ENCODE measurements at regions not wholly inside any gene's neighbourhood (a gene's known extent, or its start where the extent isn't known, plus 50 kb on each side); places are given as distances from the start of the nearest gene placed in this dataset.
"Not testable (repeated sequence)": the region's sequence is repeated elsewhere in the genome, so short reads cannot be mapped to it uniquely, and the experiment has no call there.

DNA sequence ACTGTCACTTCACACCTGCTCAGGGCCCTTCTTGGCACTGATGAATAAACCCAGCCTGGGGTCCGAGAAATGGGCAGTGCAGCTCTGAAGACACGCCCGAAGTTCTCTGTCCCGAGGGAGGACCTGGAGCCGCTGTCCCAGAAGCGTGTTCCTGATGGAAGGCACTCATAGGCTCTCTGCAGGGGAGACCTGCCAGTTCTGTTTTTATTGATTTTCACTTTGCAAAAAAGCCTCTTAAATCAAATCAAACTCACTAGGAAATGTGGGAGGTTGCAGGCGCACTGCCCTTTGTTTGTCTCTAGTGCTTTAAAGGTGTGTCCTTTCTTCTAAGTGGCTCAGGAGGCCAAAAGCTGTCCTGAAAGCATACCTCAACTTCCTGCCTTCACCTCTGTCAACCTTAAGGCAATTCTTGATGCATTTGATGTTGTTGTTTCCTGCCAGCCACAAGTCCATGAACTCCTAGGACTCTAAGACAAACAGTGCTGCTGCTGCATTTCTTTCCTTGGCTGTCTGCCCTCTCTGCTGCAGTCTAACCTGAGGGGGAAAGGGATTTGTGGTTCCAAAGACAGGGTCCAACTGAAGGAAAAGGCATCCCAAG is 663.2 kb downstream of the UQCRFS1 start:
- Mint-ChIP-seq H3K4me3 (no peak overlapping the region), H3K36me3 (ENCODE audit: low read depth) (no peaks in the 10 kb centered on the region), H3K9me3 (ENCODE audit: insufficient read depth) (peaks cover 8% of the 10 kb centered on the region), H3K27ac (no peak overlapping the region), H3K4me1 (ENCODE audit: low read depth) (peaks cover 12% of the 10 kb centered on the region), H3K27me3 (ENCODE audit: low read depth) (no peaks in the 10 kb centered on the region)
- no peak for ATAC-seq
- ChIA-PET POLR2A (no interaction called here), CTCF (no interaction called here)
- DNase-seq = no peak

DNA sequence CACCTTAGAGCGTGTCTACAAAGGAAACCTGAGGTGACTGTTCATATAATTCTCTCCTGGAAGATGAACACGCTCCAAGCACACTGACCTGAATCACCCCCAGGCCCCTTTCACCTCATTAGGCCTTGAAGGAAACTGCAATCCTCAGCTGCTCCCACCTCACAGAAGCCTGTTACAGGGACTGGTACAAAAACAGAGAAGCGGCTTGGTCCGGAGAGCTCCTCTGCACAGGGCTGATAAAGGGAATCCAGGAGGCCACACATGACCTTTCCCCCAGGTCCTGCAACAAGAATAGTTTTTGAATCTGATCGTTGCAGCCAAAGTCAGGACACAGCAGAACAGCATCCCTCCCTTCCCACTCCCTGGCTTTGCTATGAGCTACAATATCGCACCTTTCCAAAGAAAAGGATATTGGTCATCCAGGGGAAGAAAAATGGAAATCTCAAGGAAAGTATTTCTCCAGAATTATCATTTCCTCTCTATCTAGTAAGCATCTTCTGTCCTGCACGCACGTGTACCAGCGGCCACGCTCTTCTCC is 666.7 kb downstream of the UQCRFS1 start:
- Mint-ChIP-seq H3K27me3 (ENCODE audit: low read depth) (no peaks in the 10 kb centered on the region), H3K4me1 (ENCODE audit: low read depth) (peaks cover 3% of the 10 kb centered on the region), H3K27ac (no peak overlapping the region), H3K4me3 (no peak overlapping the region), H3K36me3 (ENCODE audit: low read depth) (no peaks in the 10 kb centered on the region), H3K9me3 (ENCODE audit: insufficient read depth) (no peaks in the 10 kb centered on the region)
- DNase-seq (no peak), ATAC-seq (no peak)
- POLR2A ChIA-PET = no interaction called here
- CTCF ChIA-PET = no interaction called here

DNA sequence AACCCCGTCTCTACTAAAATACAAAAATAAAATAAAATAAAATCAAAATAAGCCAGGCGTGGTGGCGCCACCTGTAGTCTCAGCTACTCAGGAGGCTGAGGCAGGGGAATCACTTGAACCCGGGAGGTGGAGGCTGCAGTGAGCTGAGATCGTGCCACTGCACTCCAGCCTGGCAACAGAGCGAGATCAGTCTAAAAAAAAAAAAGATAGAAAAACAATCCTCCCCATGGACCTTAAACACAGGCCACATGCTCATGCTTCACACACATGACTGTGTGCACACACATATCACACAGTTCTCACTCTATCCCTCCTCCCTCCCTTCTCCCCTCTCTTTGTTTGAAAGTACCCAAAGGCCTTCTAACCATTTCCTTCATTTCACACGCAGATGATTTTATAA is 667.6 kb downstream of the UQCRFS1 start:
- H3K27me3 Mint-ChIP-seq (ENCODE audit: low read depth); DNase-seq; POLR2A ChIA-PET; H3K36me3 Mint-ChIP-seq (ENCODE audit: low read depth); H3K4me1 Mint-ChIP-seq (ENCODE audit: low read depth); H3K4me3 Mint-ChIP-seq; ATAC-seq; H3K27ac Mint-ChIP-seq; H3K9me3 Mint-ChIP-seq (ENCODE audit: insufficient read depth): not testable (repeated sequence)
- CTCF ChIA-PET = interaction anchor here (0.6 kb wide), 1 partner anchor 31 kb away, joined by 3 read pairs; no protein-coding TSS in a partner anchor

DNA sequence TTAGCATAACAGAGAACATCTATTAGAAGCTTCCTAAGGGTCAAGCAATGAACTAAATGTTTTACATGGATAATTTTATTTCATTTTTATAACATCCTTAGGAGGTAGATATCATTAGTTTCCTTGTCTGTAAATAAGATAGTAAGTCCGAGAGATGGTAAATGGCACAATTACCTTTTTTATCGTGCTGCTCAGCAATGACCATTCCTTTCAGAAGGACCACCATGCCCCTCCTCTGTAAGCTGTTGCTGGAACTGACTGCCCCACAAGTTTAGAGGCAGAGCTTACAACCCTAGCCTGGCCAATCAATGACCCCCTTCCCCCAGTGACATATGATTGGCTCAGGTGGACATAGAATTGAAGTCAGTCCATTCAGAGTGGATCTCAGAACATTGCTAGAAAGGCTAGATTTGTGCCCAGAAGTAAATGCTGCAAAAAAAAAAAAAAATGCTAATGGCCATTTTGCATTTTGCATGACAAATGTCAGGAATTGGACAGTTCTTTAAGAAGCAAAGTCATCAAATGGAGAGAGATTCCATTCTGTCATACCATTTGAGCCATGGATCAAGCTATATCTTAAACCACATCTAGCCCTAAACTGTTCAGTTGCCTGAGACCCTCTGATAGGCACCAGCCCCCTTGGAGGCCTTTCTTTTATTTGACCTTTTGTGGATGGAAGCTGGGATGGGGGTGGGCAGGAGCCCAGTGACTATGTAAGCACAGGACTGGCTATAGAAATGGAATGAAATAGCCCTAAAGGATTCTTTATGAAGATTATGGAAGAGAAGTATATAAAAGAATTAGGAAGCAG is 668.3 kb downstream of the UQCRFS1 start:
- POLR2A ChIA-PET = no interaction called here
- no peak for ATAC-seq
- H3K27ac Mint-ChIP-seq = no peak overlapping the region

DNA sequence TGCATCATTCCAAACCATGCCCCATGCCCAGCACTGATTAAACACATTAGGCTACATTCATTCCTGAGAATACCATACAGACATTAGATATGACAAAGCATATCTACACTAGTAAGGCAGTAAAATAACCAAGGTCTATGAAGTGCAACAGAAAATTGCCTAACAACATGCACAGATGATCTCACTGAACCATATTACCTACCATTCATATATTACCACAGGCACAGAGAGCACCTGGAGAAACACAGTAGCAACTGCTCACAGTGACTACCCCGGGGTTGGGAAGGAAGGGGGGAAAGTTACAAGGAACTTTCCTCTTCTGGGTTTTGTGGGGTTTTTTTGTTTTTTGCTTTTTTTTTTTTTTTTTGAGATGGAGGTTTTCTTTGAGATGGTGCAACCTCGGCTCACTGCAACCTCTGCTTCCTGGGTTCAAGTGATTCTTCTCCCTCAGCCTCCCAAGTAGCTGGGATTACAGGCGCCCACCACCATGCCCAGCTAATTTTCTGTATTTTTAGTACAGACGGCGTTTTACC is 669.6 kb downstream of the UQCRFS1 start:
- Mint-ChIP-seq H3K4me3 (no peak overlapping the region), H3K4me1 (ENCODE audit: low read depth) (no peaks in the 10 kb centered on the region), H3K9me3 (ENCODE audit: insufficient read depth) (peaks cover under 1% of the 10 kb centered on the region), H3K36me3 (ENCODE audit: low read depth) (no peaks in the 10 kb centered on the region), H3K27me3 (ENCODE audit: low read depth) (no peaks in the 10 kb centered on the region), H3K27ac (no peak overlapping the region)
- ChIA-PET CTCF (no interaction called here), POLR2A (no interaction called here)
- DNase-seq (no peak), ATAC-seq (no peak)

More for the DNA sequence above, 668.3 kb downstream of the UQCRFS1 start:
- DNase-seq = no peak
- Mint-ChIP-seq H3K9me3 (ENCODE audit: insufficient read depth) (no peaks in the 10 kb centered on the region), H3K4me1 (ENCODE audit: low read depth) (no peaks in the 10 kb centered on the region), H3K27me3 (ENCODE audit: low read depth) (no peaks in the 10 kb centered on the region), H3K36me3 (ENCODE audit: low read depth) (no peaks in the 10 kb centered on the region), H3K4me3 (no peak overlapping the region)
- CTCF ChIA-PET = interaction anchor here (0.6 kb wide), 1 partner anchor 30 kb away, joined by 3 read pairs; no protein-coding TSS in a partner anchor

DNA sequence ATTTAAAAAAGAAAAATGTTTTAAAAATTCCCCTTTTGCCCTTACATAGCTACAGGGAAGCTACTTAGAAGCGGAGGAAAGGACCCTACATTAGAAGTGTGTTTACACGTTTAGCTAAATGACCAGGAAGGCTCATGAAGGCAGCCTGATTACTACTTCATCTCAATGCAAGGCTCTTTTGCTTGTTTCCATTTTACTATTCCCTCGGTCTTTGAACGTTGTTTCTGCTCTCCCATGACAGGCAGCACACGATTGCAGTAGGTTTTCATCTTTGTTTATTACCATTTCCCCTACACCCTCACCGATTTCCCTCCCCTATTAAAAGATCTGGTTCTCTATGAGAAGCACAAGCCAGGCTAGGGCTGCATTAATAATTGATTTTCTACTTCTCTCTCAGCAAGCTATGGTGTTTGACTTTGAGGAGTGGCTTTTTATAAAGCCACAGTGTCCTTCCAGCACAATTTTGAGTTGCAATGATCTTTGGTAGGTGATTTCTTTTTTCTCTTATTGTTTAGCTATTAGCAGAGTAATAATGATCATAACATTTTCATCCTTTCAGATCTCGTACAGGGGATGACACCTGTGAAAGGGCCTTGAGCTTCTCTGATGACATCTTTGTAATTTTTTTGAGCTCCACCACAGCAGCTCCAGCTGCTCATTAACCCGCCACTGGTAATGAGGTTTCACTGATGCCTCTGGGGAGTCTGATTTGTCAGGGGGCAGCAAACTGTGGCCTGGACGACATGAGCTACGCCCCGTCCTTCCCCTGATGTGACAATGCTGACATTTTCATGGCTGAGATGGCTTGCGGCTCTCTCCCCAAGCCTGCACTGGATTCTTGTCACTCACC is 670.3 kb downstream of the UQCRFS1 start:
- H3K4me3 Mint-ChIP-seq = no peak overlapping the region
- ChIA-PET POLR2A (no interaction called here), CTCF (no interaction called here)
- no peaks in the 10 kb centered on the region for H3K27me3 Mint-ChIP-seq (ENCODE audit: low read depth)
- DNase-seq (no peak), ATAC-seq (no peak)
- peaks cover 8% of the 10 kb centered on the region for H3K9me3 Mint-ChIP-seq (ENCODE audit: insufficient read depth)
- no peaks in the 10 kb centered on the region for H3K4me1 Mint-ChIP-seq (ENCODE audit: low read depth)
- no peaks in the 10 kb centered on the region for H3K36me3 Mint-ChIP-seq (ENCODE audit: low read depth)
- no peak overlapping the region for H3K27ac Mint-ChIP-seq

DNA sequence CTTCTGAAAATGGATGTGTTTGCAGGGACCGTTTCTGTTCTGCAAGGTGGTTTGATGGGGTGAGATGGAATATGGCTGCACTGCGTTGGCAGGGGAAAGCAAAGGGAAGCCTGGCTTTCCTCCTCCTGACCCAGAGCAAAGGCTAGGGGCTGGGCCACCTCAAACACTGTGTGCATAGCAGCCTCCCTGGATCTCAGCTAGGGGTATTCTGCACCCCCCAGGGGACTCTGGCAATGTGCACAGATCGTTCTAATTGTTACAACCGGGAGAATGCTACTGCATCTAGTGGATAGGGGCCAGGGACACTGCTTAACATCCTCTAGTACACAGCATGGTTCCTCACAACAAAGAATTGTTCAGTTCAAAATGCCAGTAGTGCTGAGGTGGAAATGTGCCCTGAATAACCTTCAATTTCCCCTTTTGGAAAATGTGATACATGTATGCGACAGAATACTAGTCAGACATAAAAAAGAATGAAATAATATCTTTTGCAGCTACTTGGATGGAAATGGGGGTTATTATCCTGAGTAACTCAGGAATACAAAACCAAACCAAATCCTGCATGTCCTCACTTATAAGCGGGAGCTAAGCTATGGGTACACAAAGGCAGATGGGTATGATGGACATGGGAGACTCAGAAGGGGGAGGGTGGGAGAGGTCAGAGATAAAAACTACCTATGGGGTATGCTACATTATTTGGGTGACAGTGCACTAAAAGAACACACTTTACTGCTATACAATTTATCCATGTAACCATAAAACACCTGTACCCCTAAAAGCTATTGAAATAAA is 671.2 kb downstream of the UQCRFS1 start:
- ChIA-PET POLR2A (no interaction called here), CTCF (no interaction called here)
- Mint-ChIP-seq H3K4me3 (no peak overlapping the region), H3K4me1 (ENCODE audit: low read depth) (no peaks in the 10 kb centered on the region), H3K9me3 (ENCODE audit: insufficient read depth) (peaks cover 12% of the 10 kb centered on the region), H3K27me3 (ENCODE audit: low read depth) (no peaks in the 10 kb centered on the region), H3K27ac (no peak overlapping the region), H3K36me3 (ENCODE audit: low read depth) (peaks cover 2% of the 10 kb centered on the region)
- DNase-seq (no peak), ATAC-seq (no peak)

DNA sequence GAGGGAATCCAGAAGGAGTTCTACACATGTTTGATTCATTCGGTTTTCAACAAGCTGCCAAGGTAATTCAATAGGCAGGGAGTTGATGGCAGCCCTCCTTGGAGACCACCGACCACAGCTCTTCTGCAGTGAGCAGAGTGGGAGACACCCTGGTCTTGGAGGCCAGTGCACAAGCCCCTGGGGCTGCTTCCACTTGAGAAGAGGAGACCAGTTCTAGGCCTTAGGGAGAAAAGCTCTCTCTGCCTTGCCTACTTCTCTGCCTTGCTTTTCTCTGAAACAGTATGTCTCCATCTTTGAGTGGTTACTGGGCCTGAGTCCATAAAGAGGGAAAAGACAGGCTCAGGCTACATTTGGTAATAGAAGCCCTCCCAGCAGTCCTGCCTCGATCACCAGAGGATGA is 671.9 kb downstream of the UQCRFS1 start:
- Mint-ChIP-seq H3K9me3 (ENCODE audit: insufficient read depth) (peaks cover 12% of the 10 kb centered on the region), H3K36me3 (ENCODE audit: low read depth) (peaks cover 2% of the 10 kb centered on the region), H3K4me1 (ENCODE audit: low read depth) (no peaks in the 10 kb centered on the region), H3K27ac (no peak overlapping the region), H3K27me3 (ENCODE audit: low read depth) (no peaks in the 10 kb centered on the region), H3K4me3 (no peak overlapping the region)
- ATAC-seq (no peak), DNase-seq (no peak)
- POLR2A ChIA-PET = no interaction called here
- CTCF ChIA-PET = no interaction called here

DNA sequence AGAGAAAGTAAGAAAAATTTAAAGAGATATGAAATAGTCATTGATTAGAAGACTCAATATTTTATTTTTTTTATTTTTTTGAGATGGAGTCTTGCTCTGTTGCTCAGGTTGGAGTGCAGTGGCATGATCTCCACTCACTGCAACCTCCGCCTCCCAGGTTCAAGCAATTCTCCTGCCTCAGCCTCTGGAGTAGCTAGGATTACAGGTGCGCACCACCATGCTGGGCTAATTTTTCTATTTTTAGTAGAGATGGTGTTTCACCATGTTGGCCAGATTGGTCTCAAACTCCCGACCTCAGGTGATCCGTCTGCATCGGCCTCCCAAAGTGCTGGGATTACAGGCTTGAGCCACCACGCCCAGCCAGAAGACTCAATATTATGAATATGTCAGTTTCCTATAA is 672.6 kb downstream of the UQCRFS1 start:
- DNase-seq; H3K27me3 Mint-ChIP-seq (ENCODE audit: low read depth); H3K4me3 Mint-ChIP-seq; ATAC-seq; POLR2A ChIA-PET; H3K27ac Mint-ChIP-seq; H3K4me1 Mint-ChIP-seq (ENCODE audit: low read depth); CTCF ChIA-PET; H3K36me3 Mint-ChIP-seq (ENCODE audit: low read depth): not testable (repeated sequence)
- H3K9me3 Mint-ChIP-seq (ENCODE audit: insufficient read depth) = peaks cover 12% of the 10 kb centered on the region

DNA sequence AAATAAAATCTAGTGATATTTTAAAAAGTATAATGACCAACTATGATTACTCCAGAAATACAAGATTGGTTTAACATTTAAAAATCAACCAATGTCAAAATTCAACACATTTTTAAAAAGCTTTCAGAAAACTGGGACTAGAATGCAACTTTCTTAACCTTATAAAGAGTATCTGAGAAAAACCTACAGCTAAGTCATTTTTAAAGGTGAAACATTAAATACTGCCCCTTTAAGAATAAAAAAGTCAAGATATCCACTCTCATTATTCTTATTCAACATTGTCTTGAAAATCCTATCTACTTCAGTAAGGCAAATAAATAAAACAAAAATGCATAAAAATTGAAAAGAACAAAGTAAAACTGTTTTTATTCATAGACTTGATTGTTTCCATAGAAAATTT is 673.2 kb downstream of the UQCRFS1 start:
- ATAC-seq (no peak), DNase-seq (no peak)
- no peak overlapping the region for H3K4me3 Mint-ChIP-seq
- no peaks in the 10 kb centered on the region for H3K4me1 Mint-ChIP-seq (ENCODE audit: low read depth)
- peaks cover 12% of the 10 kb centered on the region for H3K9me3 Mint-ChIP-seq (ENCODE audit: insufficient read depth)
- no peak overlapping the region for H3K27ac Mint-ChIP-seq
- H3K36me3 Mint-ChIP-seq (ENCODE audit: low read depth) = peaks cover 2% of the 10 kb centered on the region
- CTCF ChIA-PET = no interaction called here
- H3K27me3 Mint-ChIP-seq (ENCODE audit: low read depth) = no peaks in the 10 kb centered on the region
- POLR2A ChIA-PET = no interaction called here

DNA sequence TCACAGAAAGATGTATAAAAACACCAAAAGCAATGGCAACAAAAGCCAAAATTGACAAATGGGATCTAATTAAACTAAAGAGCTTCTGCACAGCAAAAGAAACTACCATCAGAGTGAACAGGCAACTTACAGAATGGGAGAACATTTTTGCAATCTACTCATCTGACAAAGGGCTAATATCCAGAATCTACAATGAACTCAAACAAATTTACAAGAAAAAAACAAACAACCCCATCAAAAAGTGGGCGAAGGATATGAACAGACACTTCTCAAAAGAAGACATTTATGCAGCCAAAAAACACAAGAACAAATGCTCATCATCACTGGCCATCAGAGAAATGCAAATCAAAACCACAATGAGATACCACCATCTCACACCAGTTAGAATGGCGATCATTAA is 674.4 kb downstream of the UQCRFS1 start:
- POLR2A ChIA-PET; DNase-seq; H3K4me1 Mint-ChIP-seq (ENCODE audit: low read depth); ATAC-seq; H3K4me3 Mint-ChIP-seq; H3K27me3 Mint-ChIP-seq (ENCODE audit: low read depth); H3K27ac Mint-ChIP-seq; H3K36me3 Mint-ChIP-seq (ENCODE audit: low read depth); CTCF ChIA-PET: not testable (repeated sequence)
- peaks cover 12% of the 10 kb centered on the region for H3K9me3 Mint-ChIP-seq (ENCODE audit: insufficient read depth)

All from activated CD8-positive, alpha-beta T cell treated with anti-CD3 and anti-CD28 coated beads, Interleukin-2, amount 10 ng/mL, durations not matched to agents 7 days and 5 days (primary cell).